ENCODE measurements at regions not wholly inside any gene's neighbourhood (a gene's known extent, or its start where the extent isn't known, plus 50 kb on each side); places are given as distances from the start of the nearest gene placed in this dataset.
"Not testable (repeated sequence)": the region's sequence is repeated elsewhere in the genome, so short reads cannot be mapped to it uniquely, and the experiment has no call there.

DNA sequence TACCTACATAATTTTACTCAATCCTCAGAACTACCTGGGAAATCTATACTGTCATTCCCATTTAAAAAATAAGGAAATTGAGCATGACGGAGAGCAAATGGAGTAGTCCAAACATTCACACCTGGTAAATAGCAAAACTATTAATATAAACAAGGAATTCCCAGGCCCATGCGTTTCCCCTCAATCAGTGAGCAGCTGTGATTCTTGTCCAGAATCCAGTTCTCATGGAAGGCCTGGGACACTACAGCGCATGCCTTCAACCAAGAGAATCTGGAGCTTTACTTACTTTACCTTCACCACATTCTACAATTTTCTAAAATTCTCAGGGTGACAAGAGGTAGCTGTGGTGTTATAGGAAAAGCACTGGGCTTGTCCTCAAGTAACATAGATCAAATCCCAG is 259.0 kb downstream of the LRATD1 start:
- in situ Hi-C loops (cut with HindIII; ENCODE audit: low pct_unique_long_range_greater_than_20kb, low sequenced_read_pairs) = no loop called here

GRCh38 chr2:14896330-14897030 is 264.0 kb downstream of the LRATD1 start:
- in situ Hi-C loops (cut with HindIII; ENCODE audit: low pct_unique_long_range_greater_than_20kb, low sequenced_read_pairs) = no loop called here

More for the DNA sequence above, 259.0 kb downstream of the LRATD1 start:
- DNase-seq (ENCODE audit: low read depth) = no peak

GRCh38 chr2:14899621-14900414 is 267.3 kb downstream of the LRATD1 start:
- DNase-seq (ENCODE audit: low read depth) = no peak
- in situ Hi-C loops (cut with HindIII; ENCODE audit: low pct_unique_long_range_greater_than_20kb, low sequenced_read_pairs) = no loop called here

More at GRCh38 chr2:14896330-14897030, 264.0 kb downstream of the LRATD1 start:
- no peak for DNase-seq (ENCODE audit: low read depth)

- in situ Hi-C loops (cut with HindIII; ENCODE audit: low pct_unique_long_range_greater_than_20kb, low sequenced_read_pairs) = no loop called here
- DNase-seq (ENCODE audit: low read depth) = no peak
Observed at GRCh38 chr2:14901737-14902136, 269.2 kb downstream of the LRATD1 start.

- in situ Hi-C loops (cut with HindIII; ENCODE audit: low pct_unique_long_range_greater_than_20kb, low sequenced_read_pairs) = no loop called here
- no peak for DNase-seq (ENCODE audit: low read depth)
Observed at GRCh38 chr2:14902953-14903352, 270.4 kb downstream of the LRATD1 start.

- DNase-seq (ENCODE audit: low read depth) = peak; percentile 37
- in situ Hi-C loops (cut with HindIII; ENCODE audit: low pct_unique_long_range_greater_than_20kb, low sequenced_read_pairs) = no loop called here
Observed at GRCh38 chr2:14903709-14904374, 271.3 kb downstream of the LRATD1 start.

GRCh38 chr2:14904378-14904777 is 271.9 kb downstream of the LRATD1 start:
- in situ Hi-C loops (cut with HindIII; ENCODE audit: low pct_unique_long_range_greater_than_20kb, low sequenced_read_pairs) = not testable (repeated sequence)
- DNase-seq (ENCODE audit: low read depth) = peak; percentile 3

DNA sequence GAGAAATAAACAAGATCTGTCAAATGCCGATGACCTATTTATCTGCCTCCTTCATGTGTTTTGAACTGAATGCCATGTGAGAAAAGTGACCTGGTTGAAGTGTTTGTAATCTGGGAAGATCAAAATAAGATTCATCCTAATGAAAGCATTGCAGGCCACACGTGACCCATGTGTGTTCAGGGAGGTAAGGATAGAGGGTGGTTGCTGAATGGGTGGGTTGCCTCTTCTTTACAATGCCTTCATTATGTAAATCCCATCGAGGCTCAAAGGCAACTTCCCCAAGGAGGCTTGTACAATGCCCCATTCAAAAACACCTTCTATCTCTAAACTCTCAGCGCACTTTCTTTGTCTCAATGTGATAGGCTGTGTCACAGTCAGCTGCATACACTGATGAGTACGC is 273.1 kb downstream of the LRATD1 start:
- no peak for DNase-seq (ENCODE audit: low read depth)
- in situ Hi-C loops (cut with HindIII; ENCODE audit: low pct_unique_long_range_greater_than_20kb, low sequenced_read_pairs) = no loop called here

DNA sequence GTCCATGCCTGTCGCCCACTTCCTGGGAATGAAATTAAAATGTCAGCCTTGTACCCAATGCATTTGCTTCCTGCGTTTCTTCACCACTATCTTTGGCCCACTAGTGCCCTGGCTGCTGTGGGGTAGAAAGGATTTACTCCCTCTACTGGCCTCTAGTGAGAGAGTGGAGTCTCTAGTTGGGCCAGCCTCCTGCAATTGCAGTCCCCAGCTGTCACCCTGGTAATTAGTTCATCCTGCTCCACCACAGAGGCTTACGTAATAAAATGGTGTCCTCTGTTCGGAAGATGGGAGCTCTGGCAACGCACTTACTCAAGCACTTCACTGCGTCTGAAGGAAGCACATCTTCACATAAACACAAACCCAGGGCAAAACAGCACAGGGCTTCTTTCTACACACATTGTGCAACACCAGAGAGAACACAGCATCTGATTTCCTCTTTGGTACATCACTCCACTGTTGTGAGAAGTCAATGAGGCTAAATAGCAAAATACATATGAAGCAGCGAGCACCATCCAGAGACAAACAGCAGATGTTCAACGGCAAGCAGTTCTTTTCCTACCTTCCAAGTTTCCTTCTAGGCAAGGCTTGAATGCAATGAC is 274.6 kb downstream of the LRATD1 start:
- DNase-seq (ENCODE audit: low read depth) = no peak
- in situ Hi-C loops (cut with HindIII; ENCODE audit: low pct_unique_long_range_greater_than_20kb, low sequenced_read_pairs) = no loop called here

DNA sequence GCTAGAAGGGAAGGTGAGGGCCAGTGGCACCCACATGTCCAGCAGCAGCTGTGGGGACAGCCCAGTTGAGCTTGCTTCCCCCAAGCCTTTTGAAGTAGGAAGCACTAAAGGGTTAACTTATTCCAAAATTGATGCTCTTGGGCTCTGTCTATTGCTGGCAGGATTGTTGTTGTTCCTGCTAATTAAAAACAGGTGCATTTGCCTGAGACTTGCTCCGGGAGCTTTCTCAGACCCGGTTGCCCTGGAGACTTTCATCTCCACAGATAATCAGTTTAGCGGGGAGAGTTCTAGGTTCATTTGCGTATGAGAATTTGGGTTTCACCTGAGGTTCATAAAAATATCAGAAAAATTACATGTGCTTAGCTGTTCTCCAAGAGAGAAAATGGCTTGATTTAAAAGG is 277.3 kb downstream of the LRATD1 start:
- DNase-seq (ENCODE audit: low read depth) = no peak
- in situ Hi-C loops (cut with HindIII; ENCODE audit: low pct_unique_long_range_greater_than_20kb, low sequenced_read_pairs) = no loop called here

- in situ Hi-C loops (cut with HindIII; ENCODE audit: low pct_unique_long_range_greater_than_20kb, low sequenced_read_pairs) = no loop called here
- no peak for DNase-seq (ENCODE audit: low read depth)
Observed at GRCh38 chr2:14910654-14911053, 278.1 kb downstream of the LRATD1 start.

- in situ Hi-C loops (cut with HindIII; ENCODE audit: low pct_unique_long_range_greater_than_20kb, low sequenced_read_pairs) = no loop called here
Observed at GRCh38 chr2:14915983-14916382, 283.5 kb downstream of the LRATD1 start.

GRCh38 chr2:14923820-14924580 is 291.5 kb downstream of the LRATD1 start:
- DNase-seq (ENCODE audit: low read depth) = no peak
- in situ Hi-C loops (cut with HindIII; ENCODE audit: low pct_unique_long_range_greater_than_20kb, low sequenced_read_pairs) = no loop called here

More at GRCh38 chr2:14915983-14916382, 283.5 kb downstream of the LRATD1 start:
- DNase-seq (ENCODE audit: low read depth) = no peak

GRCh38 chr2:14925471-14925870 is 293.0 kb downstream of the LRATD1 start:
- in situ Hi-C loops (cut with HindIII; ENCODE audit: low pct_unique_long_range_greater_than_20kb, low sequenced_read_pairs) = no loop called here
- DNase-seq (ENCODE audit: low read depth) = no peak

GRCh38 chr2:14927021-14927564 is 294.6 kb downstream of the LRATD1 start:
- DNase-seq (ENCODE audit: low read depth) = no peak
- in situ Hi-C loops (cut with HindIII; ENCODE audit: low pct_unique_long_range_greater_than_20kb, low sequenced_read_pairs) = no loop called here

DNA sequence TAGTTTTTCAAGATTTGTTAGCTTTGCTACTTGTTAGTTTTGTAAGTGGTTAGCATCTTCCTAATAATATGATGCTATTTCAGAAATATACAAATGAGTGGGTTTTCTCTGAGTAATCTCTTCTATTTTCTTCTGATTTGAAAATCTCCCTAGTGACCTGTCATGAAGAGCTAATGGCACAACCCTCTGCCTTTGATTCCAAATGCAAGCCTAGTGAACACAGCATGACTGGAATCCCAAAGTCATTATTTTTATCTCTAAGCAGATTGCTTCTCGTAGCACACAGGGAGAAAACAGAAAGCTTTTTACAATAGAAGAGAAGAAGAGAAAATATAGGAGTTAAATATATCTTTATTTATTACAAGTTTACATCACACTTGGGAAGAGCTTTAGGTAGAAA is 295.5 kb downstream of the LRATD1 start:
- DNase-seq (ENCODE audit: low read depth) = no peak
- in situ Hi-C loops (cut with HindIII; ENCODE audit: low pct_unique_long_range_greater_than_20kb, low sequenced_read_pairs) = no loop called here

DNA sequence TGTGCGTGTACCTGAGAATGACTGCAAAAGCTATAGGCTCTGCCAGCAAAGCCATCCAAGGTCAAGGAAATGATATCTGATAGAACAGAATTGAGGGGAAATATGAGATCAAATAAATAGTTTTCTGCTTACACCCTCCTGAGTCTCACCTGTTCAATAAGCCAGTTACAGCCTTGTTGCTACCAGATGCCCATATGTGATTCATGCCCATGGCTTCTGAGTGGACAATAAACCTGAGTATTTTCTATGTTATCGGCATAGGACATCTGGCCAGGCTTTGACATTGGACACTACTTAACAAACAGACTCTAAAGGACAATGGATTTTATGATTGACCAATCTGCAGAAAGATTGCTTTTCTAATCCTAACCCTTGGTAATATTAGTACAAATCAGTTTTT is 297.9 kb downstream of the LRATD1 start:
- no peak for DNase-seq (ENCODE audit: low read depth)
- in situ Hi-C loops (cut with HindIII; ENCODE audit: low pct_unique_long_range_greater_than_20kb, low sequenced_read_pairs) = no loop called here

GRCh38 chr2:14932285-14932684 is 299.8 kb downstream of the LRATD1 start:
- in situ Hi-C loops (cut with HindIII; ENCODE audit: low pct_unique_long_range_greater_than_20kb, low sequenced_read_pairs) = no loop called here

More at GRCh38 chr2:14932285-14932684, 299.8 kb downstream of the LRATD1 start:
- no peak for DNase-seq (ENCODE audit: low read depth)
